PFSK-1 (cell line): ENCODE measurements at regions not wholly inside any gene's neighbourhood (a gene's known extent, or its start where the extent isn't known, plus 50 kb on each side); places are given as distances from the start of the nearest gene placed in this dataset.

Experiments used
- FOXP2 ChIP-seq: optimal IDR thresholded peaks from 2 replicates; pipeline ENCODE3; 2011; ENCODE audit warnings: borderline replicate concordance, control low read depth, inconsistent platforms; ENCODE audit not compliant: insufficient read depth; ENCODE audit errors: extremely low read length, extremely low read depth
- POLR2AphosphoS5 ChIP-seq: IDR thresholded peaks from 2 replicates; pipeline ENCODE4 v1.6.1; 2012; ENCODE audit warnings: low read depth, mild to moderate bottlenecking, control low read depth, low read length, moderate library complexity
- SIN3A ChIP-seq: IDR thresholded peaks from 2 replicates; pipeline ENCODE4 v1.6.1; 2012; ENCODE audit warnings: mild to moderate bottlenecking, low read length, moderate library complexity, borderline replicate concordance; ENCODE audit not compliant: insufficient read depth
- TAF1 ChIP-seq: IDR thresholded peaks from 2 replicates; pipeline ENCODE4 v1.6.1; 2012; ENCODE audit warnings: low read length, control low read depth, borderline replicate concordance; ENCODE audit not compliant: insufficient read depth
- TF ChIP-seq, protein P1 (sequence below), 2 experiments: IDR thresholded peaks; 2 replicates each; pipeline versions ENCODE4 v1.6.1 to v1.8.0; 2011 to 2012; ENCODE audit warnings: low read depth in 2 of 2, low read length in 2 of 2, control low read depth in 1 of 2, inconsistent platforms in 1 of 2, mild to moderate bottlenecking in 1 of 2, moderate library complexity in 1 of 2; ENCODE audit not compliant: insufficient read depth in 1 of 2

DNA sequence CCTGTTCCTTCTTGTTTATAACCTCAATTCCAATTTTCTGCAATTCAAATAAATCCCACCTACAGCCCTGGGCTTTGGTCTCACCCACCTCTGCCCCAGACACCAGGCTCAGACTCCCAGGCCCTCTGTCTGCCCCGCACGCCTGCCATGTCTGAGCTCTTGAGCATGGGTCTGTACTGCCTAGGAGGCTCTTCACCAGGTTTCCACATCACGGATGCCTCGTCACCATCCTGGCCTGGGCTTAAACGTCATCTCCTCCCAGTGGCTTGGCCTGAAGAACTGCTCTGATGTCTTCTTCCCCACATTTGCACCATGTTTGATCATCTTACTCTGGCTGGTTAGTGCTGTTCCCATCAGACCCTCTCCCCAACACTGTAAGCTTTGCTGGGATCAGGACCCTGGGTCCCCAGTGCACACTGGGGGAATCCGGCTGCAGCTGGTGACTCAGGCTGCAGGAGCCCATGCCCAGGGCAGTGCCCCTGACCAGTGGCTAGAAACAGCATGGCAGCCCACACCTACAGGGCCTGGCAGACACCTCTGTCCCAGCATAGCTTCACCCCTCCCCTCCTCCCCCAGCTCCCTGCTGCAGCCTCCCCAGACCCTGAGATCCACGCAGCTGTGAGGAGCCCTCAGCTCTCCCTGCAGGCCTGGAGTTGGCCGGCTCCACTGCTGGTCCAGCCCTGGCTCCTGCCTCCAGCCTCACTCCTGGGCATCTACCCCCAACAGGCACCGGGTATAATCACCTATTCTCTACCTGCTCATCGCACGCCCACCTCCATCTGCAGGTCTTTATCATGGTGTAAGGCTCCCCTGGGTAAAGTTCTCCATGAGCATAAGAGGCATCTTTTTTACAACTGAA is 162.8 kb upstream of the NSMCE3 start:
- no peak for TF ChIP-seq POLR2AphosphoS5
- TF ChIP-seq, protein P1, sequence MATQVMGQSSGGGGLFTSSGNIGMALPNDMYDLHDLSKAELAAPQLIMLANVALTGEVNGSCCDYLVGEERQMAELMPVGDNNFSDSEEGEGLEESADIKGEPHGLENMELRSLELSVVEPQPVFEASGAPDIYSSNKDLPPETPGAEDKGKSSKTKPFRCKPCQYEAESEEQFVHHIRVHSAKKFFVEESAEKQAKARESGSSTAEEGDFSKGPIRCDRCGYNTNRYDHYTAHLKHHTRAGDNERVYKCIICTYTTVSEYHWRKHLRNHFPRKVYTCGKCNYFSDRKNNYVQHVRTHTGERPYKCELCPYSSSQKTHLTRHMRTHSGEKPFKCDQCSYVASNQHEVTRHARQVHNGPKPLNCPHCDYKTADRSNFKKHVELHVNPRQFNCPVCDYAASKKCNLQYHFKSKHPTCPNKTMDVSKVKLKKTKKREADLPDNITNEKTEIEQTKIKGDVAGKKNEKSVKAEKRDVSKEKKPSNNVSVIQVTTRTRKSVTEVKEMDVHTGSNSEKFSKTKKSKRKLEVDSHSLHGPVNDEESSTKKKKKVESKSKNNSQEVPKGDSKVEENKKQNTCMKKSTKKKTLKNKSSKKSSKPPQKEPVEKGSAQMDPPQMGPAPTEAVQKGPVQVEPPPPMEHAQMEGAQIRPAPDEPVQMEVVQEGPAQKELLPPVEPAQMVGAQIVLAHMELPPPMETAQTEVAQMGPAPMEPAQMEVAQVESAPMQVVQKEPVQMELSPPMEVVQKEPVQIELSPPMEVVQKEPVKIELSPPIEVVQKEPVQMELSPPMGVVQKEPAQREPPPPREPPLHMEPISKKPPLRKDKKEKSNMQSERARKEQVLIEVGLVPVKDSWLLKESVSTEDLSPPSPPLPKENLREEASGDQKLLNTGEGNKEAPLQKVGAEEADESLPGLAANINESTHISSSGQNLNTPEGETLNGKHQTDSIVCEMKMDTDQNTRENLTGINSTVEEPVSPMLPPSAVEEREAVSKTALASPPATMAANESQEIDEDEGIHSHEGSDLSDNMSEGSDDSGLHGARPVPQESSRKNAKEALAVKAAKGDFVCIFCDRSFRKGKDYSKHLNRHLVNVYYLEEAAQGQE (IDR thresholded peaks at IDR 0.05; ENCODE audit: insufficient read depth in 1 of 2, low read depth in 2 of 2, low read length in 2 of 2): no peak
- TF ChIP-seq SIN3A: no peak
- TF ChIP-seq TAF1: no peak
- TF ChIP-seq FOXP2: no peak
